Aorta (tissue), 5 donors: ENCODE measurements at regions not wholly inside any gene's neighbourhood (a gene's known extent, or its start where the extent isn't known, plus 50 kb on each side); places are given as distances from the start of the nearest gene placed in this dataset.

ENCODE experiments used
- ATAC-seq: fragments of 200-7000 bp; cut with Tn5 transposase; one replicate; pipeline ENCODE4 v1.9.1; 2022; ENCODE audit warnings: moderate library complexity; ENCODE audit not compliant: low FRiP score
- DNase-seq, 2 donors: peaks; one replicate each; pipeline ENCODE4 v3.0.0-alpha.2; 2020
- H3K27ac ChIP-seq, 2 donors: one replicate each; pipeline ENCODE4 v1.5.1; 2013; ENCODE audit warnings: low read length in 2 of 2, mild to moderate bottlenecking in 2 of 2, moderate library complexity in 2 of 2, control low read depth in 1 of 2, inconsistent platforms in 1 of 2, low read depth in 1 of 2
- H3K27me3 ChIP-seq, 2 donors: one replicate each; pipeline ENCODE4 v1.6.1; 2013; ENCODE audit warnings: control low read depth in 1 of 2, low read length in 1 of 2, mild to moderate bottlenecking in 1 of 2, moderate library complexity in 1 of 2; ENCODE audit not compliant: insufficient read depth in 2 of 2, control insufficient read depth in 1 of 2
- H3K36me3 ChIP-seq, 2 donors: one replicate each; pipeline ENCODE4 v1.6.1; 2013; ENCODE audit warnings: control low read depth in 1 of 2, low read length in 1 of 2, mild to moderate bottlenecking in 1 of 2; ENCODE audit not compliant: insufficient read depth in 2 of 2, control insufficient read depth in 1 of 2
- H3K4me1 ChIP-seq, 2 donors: one replicate each; pipeline ENCODE4 v1.6.1; 2013; ENCODE audit warnings: low read length in 2 of 2, control low read depth in 1 of 2, mild to moderate bottlenecking in 1 of 2, moderate library complexity in 1 of 2; ENCODE audit not compliant: insufficient read depth in 2 of 2, control insufficient read depth in 1 of 2
- H3K4me3 ChIP-seq, 2 donors: one replicate each; pipeline ENCODE4 v1.5.1; 2013; ENCODE audit warnings: low read length in 2 of 2, control low read depth in 1 of 2, mild to moderate bottlenecking in 1 of 2
- H3K9me3 ChIP-seq: one replicate; pipeline ENCODE4 v1.6.1; 2013; ENCODE audit warnings: mild to moderate bottlenecking, low read length; ENCODE audit not compliant: control insufficient read depth
- WGBS, 2 donors: extraction: QIAGEN DNeasy Blood & Tissue Kit; methylation state at CpG; one replicate each; pipeline ENCODE4 v1.1.7; 2013; 5-methylcytosine and 5-hydroxymethylcytosine counted together
- intact Hi-C, 2 donors: fragments of 100-400 bp; cut with DNase I; formaldehyde crosslinking; loops; one replicate each; pipeline versions ENCODE4 v1.14.2 to v1.15.0; 2022
- donor health status: healthy with polysubstance abuse.
- donor health status: Bipolar disorder and iron deficiency.
- donor health status: DM: no; HTN: no; CAD: no.
- donor health status: DM: no; HTN: no; CAD: no.
- donor health status: DM: yes; HTN: yes; CAD: no.

- H3K27ac ChIP-seq = no peak overlapping the region
- 94 to 95% methylated on average over 19 of the region's 19 CpGs for WGBS, 2 donors
- ATAC-seq (no peak), DNase-seq (no peak)
- no peaks in the 10 kb centered on the region for H3K9me3 ChIP-seq
- H3K4me1 ChIP-seq = peaks cover 0 to 2% of the 10 kb centered on the region in 2 donors
- no peaks in the 10 kb centered on the region for H3K36me3 ChIP-seq
- no peaks in the 10 kb centered on the region for H3K27me3 ChIP-seq
- no peak overlapping the region for H3K4me3 ChIP-seq
- intact Hi-C loops = no loop called here
Observed at GRCh38 chr2:120933693-120934573, 198.3 kb downstream of the GLI2 start.

- Histone ChIP-seq H3K4me1 (peaks cover 0 to 2% of the 10 kb centered on the region in 2 donors), H3K36me3 (no peaks in the 10 kb centered on the region), H3K27ac (peak overlapping the region in 1 of 2 donors; percentile 13), H3K4me3 (no peak overlapping the region), H3K27me3 (no peaks in the 10 kb centered on the region), H3K9me3 (no peaks in the 10 kb centered on the region)
- 56 to 57% methylated on average over 17 of the region's 17 CpGs for WGBS, 2 donors
- ATAC-seq (peak; percentile 49), DNase-seq (no peak)
- intact Hi-C loops = loop anchor here in 1 of 2 donors (5.0 kb wide), 1 partner anchor 37 kb away; no protein-coding TSS in a partner anchor
Observed at GRCh38 chr2:120934574-120935338, 199.1 kb downstream of the GLI2 start.

GRCh38 chr2:120935339-120936313, 200.0 kb downstream of the GLI2 start:
- DNase-seq = no peak
- Histone ChIP-seq H3K27ac (peak overlapping the region in 1 of 2 donors; percentile 13), H3K4me3 (no peak overlapping the region), H3K4me1 (peaks cover 0 to 2% of the 10 kb centered on the region in 2 donors), H3K9me3 (no peaks in the 10 kb centered on the region), H3K27me3 (no peaks in the 10 kb centered on the region), H3K36me3 (no peaks in the 10 kb centered on the region)
- no peak for ATAC-seq
- intact Hi-C loops = loop anchor here in 1 of 2 donors (5.0 kb wide), 1 partner anchor 38 kb away; no protein-coding TSS in a partner anchor
- WGBS, 2 donors = 67 to 73% methylated on average over 25 to 26 of the region's 26 CpGs

- intact Hi-C loops = loop anchor here in 1 of 2 donors (5.0 kb wide), 1 partner anchor 39 kb away; no protein-coding TSS in a partner anchor
- Histone ChIP-seq H3K27ac (no peak overlapping the region), H3K4me1 (peaks cover 0 to 2% of the 10 kb centered on the region in 2 donors), H3K9me3 (no peaks in the 10 kb centered on the region), H3K4me3 (no peak overlapping the region), H3K27me3 (no peaks in the 10 kb centered on the region), H3K36me3 (no peaks in the 10 kb centered on the region)
- 57 to 61% methylated on average over 10 of the region's 10 CpGs for WGBS, 2 donors
- no peak for ATAC-seq
- no peak for DNase-seq
Observed at GRCh38 chr2:120936476-120937334, 201.0 kb downstream of the GLI2 start.

GRCh38 chr2:120937686-120938044, 202.0 kb downstream of the GLI2 start:
- no peak for DNase-seq
- ATAC-seq = peak; percentile 1
- Histone ChIP-seq H3K9me3 (no peaks in the 10 kb centered on the region), H3K4me1 (peaks cover 0 to 2% of the 10 kb centered on the region in 2 donors), H3K27me3 (no peaks in the 10 kb centered on the region), H3K27ac (peak overlapping the region in 1 of 2 donors; percentile 75), H3K4me3 (no peak overlapping the region), H3K36me3 (no peaks in the 10 kb centered on the region)
- 24 to 26% methylated on average over 6 of the region's 6 CpGs for WGBS, 2 donors
- intact Hi-C loops = loop anchor here (2.0 to 5.0 kb wide), 2 partner anchors 19 to 40 kb away; no protein-coding TSS in a partner anchor

GRCh38 chr2:120938045-120938771, 202.5 kb downstream of the GLI2 start:
- H3K27ac ChIP-seq = peak overlapping the region in 1 of 2 donors; percentile 20
- no peaks in the 10 kb centered on the region for H3K9me3 ChIP-seq
- no peaks in the 10 kb centered on the region for H3K36me3 ChIP-seq
- peaks cover 0 to 2% of the 10 kb centered on the region in 2 donors for H3K4me1 ChIP-seq
- no peak overlapping the region for H3K4me3 ChIP-seq
- ATAC-seq (no peak), DNase-seq (no peak)
- intact Hi-C loops = loop anchor here (2.0 to 5.0 kb wide), 2 partner anchors 19 to 41 kb away; no protein-coding TSS in a partner anchor
- no peaks in the 10 kb centered on the region for H3K27me3 ChIP-seq
- 28 to 30% methylated on average over 11 of the region's 11 CpGs for WGBS, 2 donors
